GM23248 (cell line): ENCODE measurements at regions not wholly inside any gene's neighbourhood (a gene's known extent, or its start where the extent isn't known, plus 50 kb on each side); places are given as distances from the start of the nearest gene placed in this dataset.

Source experiments
- DNase-seq: peaks from one replicate; pipeline ENCODE4 v3.0.0-alpha.2; 2015
- H2AFZ ChIP-seq: fragments of 200-600 bp; sonication (generic); 2 replicates; pipeline ENCODE4 v1.6.1; 2016; ENCODE audit warnings: antibody characterized with exemption
- H3F3A ChIP-seq: fragments of 200-600 bp; sonication (generic); 2 replicates; pipeline ENCODE4 v1.6.1; 2016; ENCODE audit warnings: mild to moderate bottlenecking, antibody characterized with exemption, mixed run types; ENCODE audit not compliant: insufficient read depth
- H3K27ac ChIP-seq: fragments of 200-600 bp; sonication (generic); 2 replicates; pipeline ENCODE4 v1.5.1; 2016; ENCODE audit warnings: mild to moderate bottlenecking
- H3K27me3 ChIP-seq: fragments of 200-600 bp; sonication (generic); replicated peaks from 2 replicates; pipeline ENCODE4 v1.6.1; 2016; ENCODE audit warnings: mild to moderate bottlenecking; ENCODE audit not compliant: insufficient read depth
- H3K36me3 ChIP-seq: fragments of 200-600 bp; sonication (generic); 2 replicates; pipeline ENCODE4 v1.6.1; 2016; ENCODE audit warnings: low read depth, mild to moderate bottlenecking
- H3K4me1 ChIP-seq: fragments of 200-600 bp; sonication (generic); 2 replicates; pipeline ENCODE4 v1.6.1; 2016; ENCODE audit warnings: mild to moderate bottlenecking; ENCODE audit not compliant: insufficient read depth
- H3K4me2 ChIP-seq: fragments of 200-600 bp; sonication (generic); one replicate; pipeline ENCODE4 v1.6.1; 2016; ENCODE audit warnings: mild to moderate bottlenecking; ENCODE audit not compliant: unreplicated experiment
- H3K4me3 ChIP-seq: fragments of 200-600 bp; sonication (generic); 2 replicates; pipeline ENCODE4 v1.5.1; 2016; ENCODE audit warnings: mild to moderate bottlenecking
- H3K79me2 ChIP-seq: fragments of 200-600 bp; sonication (generic); 2 replicates; pipeline ENCODE4 v1.6.1; 2016; ENCODE audit warnings: mild to moderate bottlenecking; ENCODE audit not compliant: insufficient read depth
- H3K9ac ChIP-seq: fragments of 200-600 bp; sonication (generic); 2 replicates; pipeline ENCODE4 v1.6.1; 2016; ENCODE audit warnings: mild to moderate bottlenecking
- H3K9me2 ChIP-seq: fragments of 200-600 bp; sonication (generic); 2 replicates; pipeline ENCODE4 v1.6.1; 2016; ENCODE audit warnings: mixed run types, mild to moderate bottlenecking, moderate library complexity; ENCODE audit not compliant: insufficient read depth
- H3K9me3 ChIP-seq: fragments of 200-600 bp; sonication (generic); one replicate; pipeline ENCODE4 v1.6.1; 2017; ENCODE audit warnings: low read depth
- H4K20me1 ChIP-seq: fragments of 200-600 bp; sonication (generic); 2 replicates; pipeline ENCODE4 v1.6.0; 2016; ENCODE audit not compliant: insufficient read depth
- EZH2 ChIP-seq: fragments of 200-600 bp; sonication (generic); IDR thresholded peaks from 2 replicates; pipeline ENCODE4 v1.6.1; 2018; ENCODE audit warnings: antibody characterized with exemption, mild to moderate bottlenecking; ENCODE audit not compliant: insufficient read depth, poor library complexity, severe bottlenecking
- EZH2phosphoT487 ChIP-seq: fragments of 200-600 bp; sonication (generic); IDR thresholded peaks from 2 replicates; pipeline ENCODE4 v1.6.1; 2018; ENCODE audit warnings: antibody characterized with exemption, moderate library complexity, mild to moderate bottlenecking, low read depth; ENCODE audit not compliant: insufficient read depth
- in situ Hi-C: fragments of 300-500 bp; cut with MboI; formaldehyde crosslinking; loops from 2 replicates; pipeline ENCODE4 v1.15.0; 2020

- in situ Hi-C loops: no loop called here
- Histone ChIP-seq H3K4me1 (no peaks in the 10 kb centered on the region), H4K20me1 (no peaks in the 10 kb centered on the region), H3K9me2 (no peaks in the 10 kb centered on the region), H3K9ac (no peak overlapping the region), H3K4me3 (no peak overlapping the region), H3K9me3 (no peaks in the 10 kb centered on the region), H3K79me2 (no peaks in the 10 kb centered on the region), H3K4me2 (no peak overlapping the region), H3K27ac (no peak overlapping the region), H3K36me3 (no peaks in the 10 kb centered on the region), H2AFZ (no peak overlapping the region), H3F3A (no peaks in the 10 kb centered on the region), H3K27me3 (no peaks in the 10 kb centered on the region; the same call in 1 of the 2 replicates)
- DNase-seq: no peak
- no peak for TF ChIP-seq EZH2
Measured at GRCh38 chr1:175797576-175797975, 54.2 kb upstream of the TNR start.

- TF ChIP-seq EZH2 (no peak), EZH2phosphoT487 (no peak)
- in situ Hi-C loops: no loop called here
- no peak overlapping the region for H3K4me2 ChIP-seq
Measured at GRCh38 chr1:175794586-175794985, 51.2 kb upstream of the TNR start.

GRCh38 chr1:175793617-175794016, 50.2 kb upstream of the TNR start:
- in situ Hi-C loops: no loop called here
- no peak overlapping the region for H2AFZ ChIP-seq
- no peak overlapping the region for H3K27ac ChIP-seq
- no peak overlapping the region for H3K4me2 ChIP-seq
- H3K9me3 ChIP-seq: no peaks in the 10 kb centered on the region
- DNase-seq: no peak
- no peaks in the 10 kb centered on the region for H3K27me3 ChIP-seq
- H3K9me2 ChIP-seq: no peaks in the 10 kb centered on the region
- H3K36me3 ChIP-seq: no peaks in the 10 kb centered on the region
- H3F3A ChIP-seq: no peaks in the 10 kb centered on the region
- no peak overlapping the region for H3K4me3 ChIP-seq
- H3K79me2 ChIP-seq: no peaks in the 10 kb centered on the region
- TF ChIP-seq EZH2: no peak
- TF ChIP-seq EZH2phosphoT487: no peak
- H4K20me1 ChIP-seq: no peaks in the 10 kb centered on the region
- H3K9ac ChIP-seq: no peak overlapping the region
- no peaks in the 10 kb centered on the region for H3K4me1 ChIP-seq

More at GRCh38 chr1:175794586-175794985, 51.2 kb upstream of the TNR start:
- no peak for DNase-seq
- H2AFZ ChIP-seq: no peak overlapping the region
- no peaks in the 10 kb centered on the region for H3K27me3 ChIP-seq
- no peak overlapping the region for H3K27ac ChIP-seq
- no peak overlapping the region for H3K9ac ChIP-seq
- H3F3A ChIP-seq: no peaks in the 10 kb centered on the region
- H3K36me3 ChIP-seq: no peaks in the 10 kb centered on the region
- no peaks in the 10 kb centered on the region for H3K9me3 ChIP-seq
- no peaks in the 10 kb centered on the region for H3K79me2 ChIP-seq
- no peaks in the 10 kb centered on the region for H3K4me1 ChIP-seq
- no peaks in the 10 kb centered on the region for H4K20me1 ChIP-seq
- no peak overlapping the region for H3K4me3 ChIP-seq
- H3K9me2 ChIP-seq: no peaks in the 10 kb centered on the region
